Cardiac septum (tissue), 1 donor: ENCODE measurements at regions not wholly inside any gene's neighbourhood (a gene's known extent, or its start where the extent isn't known, plus 50 kb on each side); places are given as distances from the start of the nearest gene placed in this dataset.
"Not testable (repeated sequence)": the region's sequence is repeated elsewhere in the genome, so short reads cannot be mapped to it uniquely, and the experiment has no call there.

Source experiments
- DNase-seq: peaks from one replicate; pipeline ENCODE4 v3.0.0-alpha.2; 2020; ENCODE audit warnings: low spot score
- intact Hi-C: fragments of 100-400 bp; cut with DNase I; formaldehyde crosslinking; loops from one replicate; pipeline ENCODE4 v1.14.0; 2022
- donor health status: DM: no; HTN: no; CAD: no.

GRCh38 chr3:90102146-90102545, 994.7 kb downstream of the EPHA3 start:
- DNase-seq = no peak
- intact Hi-C loops = no loop called here

GRCh38 chr3:90121326-90121725, 1013.9 kb downstream of the EPHA3 start:
- no peak for DNase-seq
- intact Hi-C loops = no loop called here

- no peak for DNase-seq
- intact Hi-C loops = no loop called here
Measured at GRCh38 chr3:90128391-90128790, 1021.0 kb downstream of the EPHA3 start.

GRCh38 chr3:90129730-90130129, 1022.3 kb downstream of the EPHA3 start:
- intact Hi-C loops = no loop called here
- no peak for DNase-seq

GRCh38 chr3:90132197-90132596, 1024.8 kb downstream of the EPHA3 start:
- no peak for DNase-seq
- intact Hi-C loops = no loop called here

- intact Hi-C loops = no loop called here
- DNase-seq = no peak
Measured at GRCh38 chr3:90134090-90134489, 1026.7 kb downstream of the EPHA3 start.

- no peak for DNase-seq
- intact Hi-C loops = no loop called here
Measured at GRCh38 chr3:90136456-90137191, 1029.2 kb downstream of the EPHA3 start.

GRCh38 chr3:90145094-90145860, 1037.9 kb downstream of the EPHA3 start:
- intact Hi-C loops = no loop called here
- DNase-seq = no peak

- intact Hi-C loops = loop anchor here (5.0 kb wide), 1 partner anchor 1978 kb away; no protein-coding TSS in a partner anchor
- no peak for DNase-seq
Measured at GRCh38 chr3:90180096-90180495, 1072.7 kb downstream of the EPHA3 start.

- intact Hi-C loops = loop anchor here (5.0 kb wide), 1 partner anchor 1978 kb away; no protein-coding TSS in a partner anchor
Measured at GRCh38 chr3:90180543-90180942, 1073.1 kb downstream of the EPHA3 start.

GRCh38 chr3:90182291-90182976, 1075.0 kb downstream of the EPHA3 start:
- intact Hi-C loops = loop anchor here (5.0 kb wide), 1 partner anchor 1980 kb away; no protein-coding TSS in a partner anchor
- not testable (repeated sequence) for DNase-seq

More at GRCh38 chr3:90180543-90180942, 1073.1 kb downstream of the EPHA3 start:
- DNase-seq = no peak

- intact Hi-C loops = loop anchor here (5.0 kb wide), 1 partner anchor 1983 kb away; no protein-coding TSS in a partner anchor
Measured at GRCh38 chr3:90184861-90185260, 1077.4 kb downstream of the EPHA3 start.

GRCh38 chr3:90197383-90197782, 1090.0 kb downstream of the EPHA3 start:
- DNase-seq, intact Hi-C loops: not testable (repeated sequence)

More at GRCh38 chr3:90184861-90185260, 1077.4 kb downstream of the EPHA3 start:
- DNase-seq = no peak

- intact Hi-C loops, DNase-seq: not testable (repeated sequence)
Measured at GRCh38 chr3:90202931-90203330, 1095.5 kb downstream of the EPHA3 start.

GRCh38 chr3:90206482-90206881, 1099.1 kb downstream of the EPHA3 start:
- intact Hi-C loops, DNase-seq: not testable (repeated sequence)

- DNase-seq, intact Hi-C loops: not testable (repeated sequence)
Measured at GRCh38 chr3:90207353-90208097, 1100.1 kb downstream of the EPHA3 start.

GRCh38 chr3:90221900-90222299, 1114.5 kb downstream of the EPHA3 start:
- DNase-seq = no peak
- intact Hi-C loops = no loop called here

GRCh38 chr3:90241481-90241880, 1134.1 kb downstream of the EPHA3 start:
- intact Hi-C loops = no loop called here
- DNase-seq = no peak

GRCh38 chr3:90253131-90253530, 1145.7 kb downstream of the EPHA3 start:
- DNase-seq = no peak
- intact Hi-C loops = no loop called here
